Psoas muscle (tissue), 7 donors: ENCODE measurements at regions not wholly inside any gene's neighbourhood (a gene's known extent, or its start where the extent isn't known, plus 50 kb on each side); places are given as distances from the start of the nearest gene placed in this dataset.

Source experiments
- ATAC-seq, 4 donors: fragments of 200-7000 bp; cut with Tn5 transposase; one replicate each; pipeline ENCODE4 v1.9.1; 2020; ENCODE audit warnings: moderate library complexity in 3 of 4, mild to moderate bottlenecking in 2 of 4
- DNase-seq, 2 donors: peaks; one replicate each; pipeline ENCODE4 v3.0.0-alpha.2; 2020
- H3K27ac ChIP-seq: fragments of 200-600 bp; one replicate; pipeline ENCODE4 v1.8.0; 2022
- H3K27me3 ChIP-seq, 3 donors: fragments of 200-600 bp in 1 of 3; one replicate each; pipeline versions ENCODE4 v1.6.1 to v1.8.0; 2013 to 2022; ENCODE audit warnings: low read length in 2 of 3, mild to moderate bottlenecking in 2 of 3, moderate library complexity in 1 of 3; ENCODE audit not compliant: insufficient read depth in 3 of 3
- H3K36me3 ChIP-seq, 2 donors: fragments of 200-600 bp in 1 of 2; one replicate each; pipeline versions ENCODE4 v1.6.1 to v1.8.0; 2013 to 2022; ENCODE audit warnings: low read depth in 1 of 2, mild to moderate bottlenecking in 1 of 2, moderate library complexity in 1 of 2; ENCODE audit not compliant: insufficient read depth in 1 of 2
- H3K4me1 ChIP-seq: fragments of 200-600 bp; one replicate; pipeline ENCODE4 v1.8.0; 2022
- H3K4me3 ChIP-seq: fragments of 200-600 bp; one replicate; pipeline ENCODE4 v1.8.0; 2022; ENCODE audit warnings: mild to moderate bottlenecking
- H3K9me3 ChIP-seq: fragments of 200-600 bp; one replicate; pipeline ENCODE4 v1.8.0; 2022
- CTCF ChIP-seq: fragments of 200-600 bp; IDR thresholded peaks from one replicate; pipeline ENCODE4 v1.8.0; 2022; ENCODE audit warnings: antibody characterized with exemption
- WGBS, 3 donors: extraction: QIAGEN DNeasy Blood & Tissue Kit; methylation state at CpG; one replicate each; pipeline versions ENCODE4 v1.1.6 to v1.1.7; 2013; 5-methylcytosine and 5-hydroxymethylcytosine counted together
- intact Hi-C, 2 donors: fragments of 100-400 bp; cut with DNase I; formaldehyde crosslinking; loops; one replicate each; pipeline versions ENCODE4 v1.11.0 to v1.14.2; 2022
- donor health status: healthy with polysubstance abuse.
- donor health status: DM: no; HTN: no; CAD: no; lungs with moderate emphysema.
- donor health status: Bipolar disorder and iron deficiency.
- donor health status: healthy.
- donor health status: DM: yes; HTN: yes; CAD: no.
- donor health status: DM: no; HTN: no; CAD: no.
- donor health status: DM: yes; HTN: yes; CAD: no.

DNA sequence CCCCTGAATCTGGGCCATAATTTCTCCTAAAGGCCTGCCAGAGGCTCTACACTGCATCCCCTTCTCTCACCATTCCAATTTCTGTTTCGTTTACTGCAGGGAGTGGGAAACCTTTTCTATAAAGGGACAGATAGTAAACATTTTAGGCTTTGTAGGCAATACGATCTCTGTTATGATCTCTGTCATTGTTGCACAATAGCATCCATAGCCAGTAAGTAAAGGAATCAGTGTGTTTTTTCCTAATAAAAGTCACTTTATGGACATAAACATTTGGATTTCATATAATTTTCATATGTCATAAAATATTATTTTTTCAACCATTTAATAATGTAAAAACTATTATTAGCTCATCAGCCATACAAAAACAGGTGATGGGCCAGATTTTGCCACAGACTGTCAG lies 531.7 kb downstream of the DSC3 start:
- intact Hi-C loops = no loop called here
- ATAC-seq (no peak), DNase-seq (no peak)
- Histone ChIP-seq H3K9me3 (no peaks in the 10 kb centered on the region), H3K4me1 (no peaks in the 10 kb centered on the region), H3K4me3 (no peak overlapping the region), H3K27me3 (no peaks in the 10 kb centered on the region), H3K36me3 (no peaks in the 10 kb centered on the region), H3K27ac (no peak overlapping the region)
- 65 to 72% (median 71%) methylated on average over 2 of the region's 2 CpGs for WGBS, 3 donors
- TF ChIP-seq CTCF = no peak

DNA sequence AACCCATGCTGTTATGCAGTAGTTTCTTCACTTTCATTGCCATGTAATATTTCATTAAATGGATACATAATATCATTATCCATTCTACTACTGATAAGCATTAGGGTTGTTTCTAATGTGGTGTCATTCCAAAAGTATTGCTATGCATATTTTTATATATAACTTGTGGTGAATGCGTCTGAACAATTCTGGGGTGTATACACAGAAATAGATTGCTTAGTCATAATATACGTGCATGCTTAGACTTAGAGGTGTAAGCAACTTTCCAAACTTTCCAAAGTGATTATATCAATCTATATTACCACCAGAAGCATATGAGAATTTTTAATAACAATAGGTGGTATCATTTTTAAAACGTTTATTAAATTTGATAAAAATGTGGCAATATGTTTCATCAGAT lies 540.9 kb downstream of the DSC3 start:
- Histone ChIP-seq H3K4me1 (no peaks in the 10 kb centered on the region), H3K9me3 (no peaks in the 10 kb centered on the region), H3K27ac (no peak overlapping the region), H3K4me3 (no peak overlapping the region), H3K27me3 (no peaks in the 10 kb centered on the region), H3K36me3 (no peaks in the 10 kb centered on the region)
- WGBS, 3 donors = 71 to 81% (median 74%) methylated on average over 3 of the region's 3 CpGs
- intact Hi-C loops = no loop called here
- DNase-seq (no peak), ATAC-seq (no peak)
- no peak for TF ChIP-seq CTCF

- intact Hi-C loops = no loop called here
- no peak overlapping the region for H3K27ac ChIP-seq
- H3K36me3 ChIP-seq = no peaks in the 10 kb centered on the region
- DNase-seq (no peak), ATAC-seq (no peak)
- no peak for TF ChIP-seq CTCF
- H3K27me3 ChIP-seq = no peaks in the 10 kb centered on the region
- 85 to 87% (median 85%) methylated on average over 4 of the region's 4 CpGs for WGBS, 3 donors
- H3K4me1 ChIP-seq = no peaks in the 10 kb centered on the region
- no peaks in the 10 kb centered on the region for H3K9me3 ChIP-seq
- no peak overlapping the region for H3K4me3 ChIP-seq
Observed at GRCh38 chr18:30500240-30500945, 542.1 kb downstream of the DSC3 start.

GRCh38 chr18:30499721-30500120 lies 542.8 kb downstream of the DSC3 start:
- Histone ChIP-seq H3K27ac (no peak overlapping the region), H3K36me3 (no peaks in the 10 kb centered on the region), H3K4me3 (no peak overlapping the region), H3K27me3 (no peaks in the 10 kb centered on the region), H3K9me3 (no peaks in the 10 kb centered on the region), H3K4me1 (no peaks in the 10 kb centered on the region)
- 81 to 91% (median 83%) methylated on average over 2 of the region's 2 CpGs for WGBS, 3 donors
- DNase-seq = no peak
- TF ChIP-seq CTCF = no peak
- intact Hi-C loops = no loop called here
- no peak for ATAC-seq

DNA sequence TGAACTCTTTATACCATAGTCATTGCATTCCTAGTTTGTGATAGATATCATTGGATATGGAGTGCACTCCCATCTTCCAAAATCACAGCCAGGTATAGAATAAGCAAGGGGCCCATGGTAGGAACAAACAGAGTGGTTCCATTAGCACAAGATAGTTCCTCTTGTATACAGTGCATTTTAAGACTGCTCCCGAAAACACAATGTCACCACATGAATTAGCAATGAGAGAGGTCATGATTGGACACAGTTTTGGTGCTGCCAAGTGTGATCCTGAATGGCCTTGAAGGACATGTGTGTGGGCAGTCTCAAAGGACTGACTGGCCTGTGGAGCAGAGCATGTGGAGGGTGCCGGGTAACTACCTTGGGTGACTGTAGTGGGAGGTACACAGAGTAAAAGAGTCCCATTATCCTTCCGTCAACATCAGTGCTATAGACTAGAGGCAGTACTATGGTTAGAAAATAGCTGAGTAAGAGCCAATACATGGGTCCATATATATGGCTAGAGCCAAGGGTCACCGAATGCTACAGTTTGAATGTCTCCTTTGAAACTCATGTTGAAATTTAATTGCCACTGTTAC lies 549.9 kb downstream of the DSC3 start:
- TF ChIP-seq CTCF = no peak
- no peaks in the 10 kb centered on the region for H3K4me1 ChIP-seq
- no peak for ATAC-seq
- WGBS, 3 donors = 93 to 95% (median 95%) methylated on average over 4 of the region's 4 CpGs
- no peaks in the 10 kb centered on the region for H3K9me3 ChIP-seq
- H3K4me3 ChIP-seq = no peak overlapping the region
- DNase-seq = no peak
- H3K27ac ChIP-seq = no peak overlapping the region
- H3K27me3 ChIP-seq = no peaks in the 10 kb centered on the region
- H3K36me3 ChIP-seq = no peaks in the 10 kb centered on the region
- intact Hi-C loops = no loop called here
